ENCODE measurements at regions not wholly inside any gene's neighbourhood (a gene's known extent, or its start where the extent isn't known, plus 50 kb on each side); places are given as distances from the start of the nearest gene placed in this dataset.

DNA sequence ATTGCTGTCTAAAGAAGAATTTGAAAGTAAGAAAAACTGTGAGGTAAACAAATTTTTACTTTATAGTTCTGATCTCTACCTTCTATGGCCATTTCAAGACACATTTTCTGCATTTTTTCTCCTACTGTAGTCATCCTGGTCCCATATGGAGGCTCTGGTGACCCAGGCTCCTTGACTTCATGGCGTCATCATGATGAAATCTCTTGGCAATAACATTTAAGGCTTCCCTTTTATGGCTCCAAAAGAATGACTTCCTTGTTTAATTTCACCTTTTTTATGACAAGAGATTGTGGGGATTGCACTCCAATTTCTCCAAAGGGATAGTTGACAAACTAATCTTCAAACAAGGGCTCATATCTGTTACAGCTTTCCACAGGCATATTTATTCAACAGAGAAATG is 143.0 kb upstream of the SCN7A start:
- H3K36me3 ChIP-seq (ENCODE audit: control insufficient read depth in 2 of 2, extremely low read depth in 1 of 2, insufficient read depth in 2 of 2, low read length in 2 of 2): no peaks in the 10 kb centered on the region
- H3K4me2 ChIP-seq (ENCODE audit: insufficient read depth, low read length): no peak overlapping the region
- no TSS peak for BruUV-seq (replicated peaks)
- intact Hi-C loops (cut with micrococcal nuclease): no loop called here
- H3K9ac ChIP-seq (replicated peaks; ENCODE audit: extremely low read depth, insufficient read depth, low read length): no peak overlapping the region
- H2AFZ ChIP-seq (ENCODE audit: low read depth, low read length): no peak overlapping the region
- no peak for TF ChIP-seq GATA2 (IDR thresholded peaks at IDR 0.05; ENCODE audit: insufficient read depth, insufficient read length, low read depth, low read length)
- no peak for TF ChIP-seq MYC (IDR thresholded peaks at IDR 0.05; ENCODE audit: low read depth, low read length)
- TF ChIP-seq POLR2A (IDR thresholded peaks at IDR 0.05; ENCODE audit: low read depth, low read length): no peak
- TF ChIP-seq, protein P1, sequence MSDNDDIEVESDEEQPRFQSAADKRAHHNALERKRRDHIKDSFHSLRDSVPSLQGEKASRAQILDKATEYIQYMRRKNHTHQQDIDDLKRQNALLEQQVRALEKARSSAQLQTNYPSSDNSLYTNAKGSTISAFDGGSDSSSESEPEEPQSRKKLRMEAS (IDR thresholded peaks at IDR 0.05; ENCODE audit: insufficient read depth, insufficient read length): no peak
- no peak for TF ChIP-seq CTCF (IDR thresholded peaks at IDR 0.05; ENCODE audit: extremely low read depth in 1 of 2, insufficient read depth in 1 of 2, low read depth in 1 of 2, low read length in 2 of 2)
- TF ChIP-seq EZH2 (IDR thresholded peaks at IDR 0.05; ENCODE audit: borderline replicate concordance, low read depth, low read length, severe bottlenecking): no peak
- no peak for TF ChIP-seq JUN (IDR thresholded peaks at IDR 0.05; ENCODE audit: borderline replicate concordance, insufficient read depth, insufficient read length, low read depth)
- no peak for TF ChIP-seq FOS (IDR thresholded peaks at IDR 0.05; ENCODE audit: borderline replicate concordance, insufficient read depth, low read length)
- TF ChIP-seq POLR2AphosphoS5 (IDR thresholded peaks at IDR 0.05; ENCODE audit: insufficient read depth, low read depth, low read length): no peak
- no peak for FAIRE-seq
- H3K9me1 ChIP-seq (replicated peaks; ENCODE audit: control insufficient read depth, extremely low read depth, insufficient read depth, low read length): no peaks in the 10 kb centered on the region
- no peak overlapping the region for H3K4me3 ChIP-seq (replicated peaks in 1 of 3; ENCODE audit: insufficient read depth in 1 of 3, low read depth in 1 of 3, low read length in 3 of 3)
- CTCF ChIA-PET: no interaction called here
- DNase-seq (ENCODE audit: low read depth, low spot score): no peak
- POLR2A ChIA-PET: no interaction called here
- H4K20me1 ChIP-seq (replicated peaks; ENCODE audit: control insufficient read depth, extremely low read depth, insufficient read depth, low read length): no peaks in the 10 kb centered on the region
- H3K4me1 ChIP-seq (ENCODE audit: control insufficient read depth, extremely low read depth, insufficient read depth, low read length): no peaks in the 10 kb centered on the region
- dilution Hi-C loops (cut with MboI; ENCODE audit: extremely low pct_ligation_motif_present, low sequenced_read_pairs): no loop called here
- no peak overlapping the region for H3K27ac ChIP-seq (ENCODE audit: insufficient read depth, low read depth, low read length)
- H3K9me3 ChIP-seq (replicated peaks; ENCODE audit: control insufficient read depth, insufficient read depth, low read length): no peaks in the 10 kb centered on the region
- H3K79me2 ChIP-seq (ENCODE audit: control insufficient read depth, insufficient read depth, low read length): no peaks in the 10 kb centered on the region
- H3K27me3 ChIP-seq (ENCODE audit: control insufficient read depth in 2 of 2, insufficient read depth in 2 of 2, low read length in 2 of 2): no peaks in the 10 kb centered on the region
